Bronchial epithelial cell (primary cell): ENCODE measurements at regions not wholly inside any gene's neighbourhood (a gene's known extent, or its start where the extent isn't known, plus 50 kb on each side); places are given as distances from the start of the nearest gene placed in this dataset.

Experiments
- DNase-seq: peaks from one replicate; pipeline ENCODE4 v3.0.0-alpha.2; 2010; ENCODE audit warnings: low read depth
- FAIRE-seq: peaks from 2 replicates; lab custom pipeline; 2011; peaks lifted over from hg19 to GRCh38; lab: Jason Lieb, UNC
- H3K27me3 ChIP-seq: 2 replicates; pipeline ENCODE4 v1.5.1; 2011; ENCODE audit warnings: low read length; ENCODE audit not compliant: control insufficient read depth, insufficient read depth
- H3K36me3 ChIP-seq: 2 replicates; pipeline ENCODE4 v1.5.1; 2011; ENCODE audit warnings: low read length; ENCODE audit not compliant: control insufficient read depth, insufficient read depth
- H3K4me3 ChIP-seq: 2 replicates; pipeline ENCODE4 v1.5.1; 2011; ENCODE audit warnings: mild to moderate bottlenecking, low read depth, low read length, control low read depth
- TF ChIP-seq, protein P1 (sequence below): IDR thresholded peaks from 2 replicates; pipeline ENCODE4 v1.5.1; 2011; ENCODE audit warnings: mild to moderate bottlenecking, moderate library complexity, low read length, control low read depth, inconsistent platforms; ENCODE audit not compliant: insufficient read depth, severe bottlenecking

DNA sequence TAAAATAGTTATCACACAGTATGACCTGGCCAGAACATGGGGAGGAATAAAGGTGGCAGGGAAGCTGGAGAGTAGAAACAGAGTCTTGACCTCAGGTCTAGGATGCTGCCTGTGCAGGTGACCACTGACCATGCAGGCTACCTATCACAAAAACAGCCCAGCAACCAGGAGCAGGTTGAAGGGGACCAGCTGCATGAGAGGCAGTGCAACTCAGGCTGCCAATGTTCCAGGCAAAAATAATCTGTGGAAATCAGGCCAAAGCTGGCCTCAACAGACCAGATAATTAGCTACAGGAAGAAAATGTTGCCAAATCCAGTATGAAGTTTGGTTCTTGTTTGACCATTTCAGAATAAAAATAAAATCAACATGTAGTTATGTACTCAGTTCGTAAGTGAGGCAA lies 72.6 kb downstream of the PDE6H start:
- H3K4me3 ChIP-seq: no peak overlapping the region
- no peaks in the 10 kb centered on the region for H3K36me3 ChIP-seq
- no peak for DNase-seq
- TF ChIP-seq, protein P1, sequence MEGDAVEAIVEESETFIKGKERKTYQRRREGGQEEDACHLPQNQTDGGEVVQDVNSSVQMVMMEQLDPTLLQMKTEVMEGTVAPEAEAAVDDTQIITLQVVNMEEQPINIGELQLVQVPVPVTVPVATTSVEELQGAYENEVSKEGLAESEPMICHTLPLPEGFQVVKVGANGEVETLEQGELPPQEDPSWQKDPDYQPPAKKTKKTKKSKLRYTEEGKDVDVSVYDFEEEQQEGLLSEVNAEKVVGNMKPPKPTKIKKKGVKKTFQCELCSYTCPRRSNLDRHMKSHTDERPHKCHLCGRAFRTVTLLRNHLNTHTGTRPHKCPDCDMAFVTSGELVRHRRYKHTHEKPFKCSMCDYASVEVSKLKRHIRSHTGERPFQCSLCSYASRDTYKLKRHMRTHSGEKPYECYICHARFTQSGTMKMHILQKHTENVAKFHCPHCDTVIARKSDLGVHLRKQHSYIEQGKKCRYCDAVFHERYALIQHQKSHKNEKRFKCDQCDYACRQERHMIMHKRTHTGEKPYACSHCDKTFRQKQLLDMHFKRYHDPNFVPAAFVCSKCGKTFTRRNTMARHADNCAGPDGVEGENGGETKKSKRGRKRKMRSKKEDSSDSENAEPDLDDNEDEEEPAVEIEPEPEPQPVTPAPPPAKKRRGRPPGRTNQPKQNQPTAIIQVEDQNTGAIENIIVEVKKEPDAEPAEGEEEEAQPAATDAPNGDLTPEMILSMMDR: no peak
- H3K27me3 ChIP-seq: no peaks in the 10 kb centered on the region
- FAIRE-seq: no peak

DNA sequence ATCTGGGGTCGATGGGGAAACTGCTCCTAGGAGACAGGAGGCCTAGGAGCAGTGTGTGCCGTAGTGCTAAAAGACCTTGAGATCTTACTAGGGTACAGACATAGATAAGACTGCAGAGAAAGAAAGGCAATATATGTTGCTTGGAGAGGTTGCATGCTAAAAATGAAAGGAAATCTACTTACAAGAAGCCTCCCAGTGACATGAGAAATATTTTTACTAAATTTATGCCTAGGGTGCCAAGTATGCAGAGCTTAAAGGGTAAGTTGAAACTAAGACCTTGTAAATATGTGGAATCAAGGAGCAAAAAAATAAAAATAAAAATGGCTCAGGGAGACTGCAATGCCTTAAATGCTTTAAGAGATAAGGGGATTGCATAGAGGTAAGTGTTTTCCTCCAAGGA lies 74.8 kb downstream of the PDE6H start:
- Histone ChIP-seq H3K36me3 (no peaks in the 10 kb centered on the region), H3K4me3 (no peak overlapping the region), H3K27me3 (no peaks in the 10 kb centered on the region)
- TF ChIP-seq, protein P1: no peak
- DNase-seq (no peak), FAIRE-seq (no peak)

DNA sequence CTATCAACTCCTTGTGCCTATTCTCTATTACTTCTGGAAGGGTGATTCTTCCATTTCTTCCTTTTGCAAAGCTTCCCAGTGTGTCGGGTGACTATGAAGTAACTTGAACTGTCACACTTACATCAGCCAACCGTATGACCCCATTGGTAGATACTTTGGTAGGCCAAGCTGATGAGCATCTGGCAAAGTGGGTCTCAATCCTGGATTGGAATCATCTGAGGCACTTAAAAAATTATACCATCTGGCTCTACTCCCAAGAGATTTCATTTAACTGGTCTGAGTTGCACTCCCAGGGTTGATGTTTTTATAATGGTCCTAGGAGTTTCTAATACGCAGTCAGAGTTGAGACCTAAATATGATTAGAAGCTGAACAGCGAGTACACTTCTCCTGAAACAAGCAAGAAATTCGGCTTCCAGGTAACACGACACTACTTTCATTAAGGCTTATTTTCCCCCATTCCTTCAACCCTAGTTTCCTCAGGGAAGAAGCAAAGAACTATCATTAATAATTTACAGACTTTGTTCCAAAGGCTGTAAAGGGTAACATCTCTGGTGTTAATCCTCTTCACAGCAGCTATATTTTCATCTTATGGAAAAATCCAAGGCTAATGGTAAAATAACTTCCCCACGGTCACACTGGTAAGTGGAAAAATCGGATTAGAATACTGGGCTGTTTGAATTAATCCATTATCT lies 76.8 kb downstream of the PDE6H start:
- Histone ChIP-seq H3K27me3 (no peaks in the 10 kb centered on the region), H3K4me3 (no peak overlapping the region), H3K36me3 (no peaks in the 10 kb centered on the region)
- DNase-seq: no peak
- no peak for FAIRE-seq
- TF ChIP-seq, protein P1: no peak

DNA sequence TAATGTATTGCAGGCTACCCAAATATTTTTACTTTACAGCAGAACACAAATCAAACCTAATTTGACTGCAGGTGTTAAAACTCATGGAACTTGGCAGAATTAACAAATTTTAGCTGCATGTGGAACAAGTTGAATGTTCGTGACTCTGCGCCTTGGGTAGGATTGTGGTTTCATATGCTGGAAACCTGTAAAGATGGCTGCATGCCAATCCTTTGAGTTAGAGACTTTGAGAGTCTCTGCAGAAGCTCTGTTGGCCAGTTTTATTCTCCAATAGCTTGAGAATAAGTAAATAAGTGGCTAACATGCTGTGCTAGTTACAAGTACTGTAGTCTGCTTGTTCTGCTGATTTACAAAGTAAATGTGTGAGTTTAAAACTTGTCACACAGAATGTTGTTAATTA lies 77.8 kb downstream of the PDE6H start:
- no peaks in the 10 kb centered on the region for H3K36me3 ChIP-seq
- no peaks in the 10 kb centered on the region for H3K27me3 ChIP-seq
- H3K4me3 ChIP-seq: no peak overlapping the region
- TF ChIP-seq, protein P1: no peak
- FAIRE-seq: no peak
- peak; percentile 20 for DNase-seq

DNA sequence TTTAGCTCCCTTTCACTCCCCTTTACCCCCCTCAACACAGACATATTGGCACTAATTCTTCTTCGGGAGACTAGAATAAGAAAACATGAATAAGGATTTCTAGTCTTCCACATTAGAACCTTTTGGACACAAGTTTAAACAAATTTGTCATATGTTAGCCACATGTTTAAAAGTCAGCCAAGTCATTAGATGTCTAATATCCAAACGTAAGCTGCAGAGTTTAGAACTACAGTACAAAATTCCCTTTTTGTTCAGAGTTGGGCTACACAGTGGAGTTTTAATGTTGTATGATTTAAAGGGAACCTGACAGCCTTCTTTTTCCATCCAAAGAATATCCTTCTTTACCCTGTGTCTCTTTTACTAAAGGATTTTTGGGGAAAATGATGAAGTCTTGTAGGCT lies 79.8 kb downstream of the PDE6H start:
- Histone ChIP-seq H3K4me3 (no peak overlapping the region), H3K36me3 (no peaks in the 10 kb centered on the region), H3K27me3 (no peaks in the 10 kb centered on the region)
- TF ChIP-seq, protein P1: no peak
- DNase-seq (no peak), FAIRE-seq (no peak)

DNA sequence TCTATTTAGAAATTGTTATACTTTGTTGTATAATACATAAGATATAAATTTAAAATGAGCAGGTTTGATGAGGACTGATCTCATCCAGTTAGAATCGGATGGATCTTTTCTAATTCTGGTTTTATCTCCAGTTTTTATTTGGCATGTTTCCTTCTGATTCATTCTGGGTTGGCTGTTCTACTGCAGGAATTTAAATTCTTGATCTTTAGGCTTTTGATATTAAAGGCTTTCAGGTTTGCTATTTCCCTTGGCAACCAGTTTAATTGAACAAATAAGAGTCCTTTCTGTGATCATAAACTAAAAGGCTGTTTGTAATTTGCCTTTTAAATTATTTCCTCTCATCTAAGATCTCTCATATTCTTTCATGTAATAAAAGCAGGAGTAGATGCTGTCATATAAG lies 83.4 kb downstream of the PDE6H start:
- DNase-seq: no peak
- Histone ChIP-seq H3K27me3 (no peaks in the 10 kb centered on the region), H3K4me3 (no peak overlapping the region), H3K36me3 (no peaks in the 10 kb centered on the region)
- FAIRE-seq: no peak
- TF ChIP-seq, protein P1: no peak
